SW480 (cell line): ENCODE measurements at regions not wholly inside any gene's neighbourhood (a gene's known extent, or its start where the extent isn't known, plus 50 kb on each side); places are given as distances from the start of the nearest gene placed in this dataset.

Experiments
- DNase-seq: peaks from one replicate; pipeline ENCODE4 v3.0.0-alpha.2; 2016; ENCODE audit warnings: low spot score

DNA sequence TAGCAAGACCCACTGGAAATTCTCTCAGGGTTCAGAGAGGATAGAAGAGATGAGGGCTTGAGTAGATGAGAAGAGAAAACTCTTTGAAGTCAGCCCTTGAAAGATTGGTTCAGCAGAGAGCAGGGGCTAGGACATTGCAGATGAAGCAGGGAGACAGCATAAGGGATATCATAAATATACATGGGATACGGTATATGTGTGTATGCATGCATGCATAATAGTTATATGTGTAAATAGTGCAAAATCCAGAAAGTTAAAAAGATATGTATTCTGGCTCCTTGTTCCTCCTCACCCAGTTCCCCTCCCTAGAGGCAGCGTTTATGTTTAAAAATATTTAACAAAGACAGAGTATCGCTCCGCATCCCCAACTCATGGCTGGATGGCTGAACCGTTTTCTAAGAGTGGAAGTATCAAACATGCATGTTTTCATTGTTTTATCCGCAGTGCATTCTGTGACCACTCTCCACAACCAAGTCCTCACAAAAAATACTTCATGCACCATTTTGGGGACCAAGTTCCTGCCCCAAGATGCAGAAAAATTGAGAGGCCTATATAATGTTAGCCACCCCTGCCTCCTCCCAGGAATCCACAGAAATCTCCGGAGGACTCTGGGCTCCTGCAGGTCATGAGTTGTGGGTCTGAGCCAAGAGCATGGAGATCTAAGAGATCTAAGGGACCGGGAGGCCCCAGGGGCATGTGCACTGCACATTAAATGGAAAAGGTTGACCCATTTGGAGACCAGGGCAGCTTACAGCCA, 119.5 kb downstream of the MTX3 start:
- DNase-seq: no peak

DNA sequence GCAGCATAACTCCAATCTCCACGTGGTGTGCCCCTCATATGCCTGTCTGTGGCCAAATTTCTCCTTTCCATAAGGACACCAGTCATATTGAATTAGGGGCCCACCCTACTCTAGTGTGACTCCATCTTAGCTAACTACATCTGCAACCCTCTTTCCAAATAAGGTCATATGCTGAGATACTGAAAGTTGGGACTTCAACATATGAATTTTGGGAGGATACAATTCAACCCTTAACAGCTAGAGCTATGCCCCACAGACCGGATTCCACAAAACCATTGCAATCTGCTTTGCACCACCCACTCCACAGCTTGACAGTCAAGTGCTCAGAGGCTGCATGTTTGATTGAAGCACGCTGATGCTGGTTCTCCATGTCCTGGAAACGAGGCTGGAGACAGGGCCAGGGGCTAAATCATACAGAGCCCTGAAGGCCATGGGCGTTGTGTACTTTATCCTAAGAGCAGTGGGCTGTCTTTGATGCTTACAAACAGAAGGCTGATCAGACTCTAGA, 122.8 kb downstream of the MTX3 start:
- DNase-seq: no peak

DNA sequence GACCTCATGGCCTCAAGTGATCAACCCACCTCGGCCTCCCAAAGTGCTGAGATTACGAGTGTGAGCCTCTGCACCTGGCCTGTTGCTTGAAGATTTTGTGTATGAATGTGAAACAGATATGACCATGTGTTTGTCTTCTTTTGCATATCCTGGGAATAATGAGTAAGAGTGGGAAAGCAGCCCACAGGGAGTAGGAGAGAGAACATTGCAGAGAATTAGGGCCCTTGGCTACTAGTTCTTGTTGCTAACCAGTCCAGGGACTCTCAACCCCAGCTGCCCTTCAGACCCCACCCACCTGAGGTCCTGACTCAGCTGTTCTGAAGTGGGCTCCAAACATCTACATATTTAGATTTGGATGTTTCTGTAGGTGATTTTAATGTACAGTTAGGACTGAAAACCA, 125.5 kb downstream of the MTX3 start:
- no peak for DNase-seq

DNA sequence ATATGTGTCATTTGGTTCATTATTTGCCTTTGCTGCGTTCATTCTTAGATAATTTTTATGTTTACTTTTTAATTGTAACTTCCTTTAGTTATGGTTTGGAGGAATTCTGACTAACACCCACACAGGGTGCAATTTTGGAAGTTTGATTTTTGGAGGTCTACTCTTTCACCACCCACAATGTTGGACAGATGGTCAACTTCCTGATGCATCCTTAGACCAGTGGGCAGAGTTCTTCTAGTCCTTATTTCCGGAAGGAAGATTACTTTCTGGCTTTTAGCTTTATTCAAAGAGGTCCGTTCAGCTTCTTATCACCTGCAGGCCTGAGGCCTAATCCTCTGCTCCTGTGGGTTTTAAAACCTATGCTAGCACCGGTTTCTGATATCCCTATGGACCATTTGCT, 126.7 kb downstream of the MTX3 start:
- DNase-seq: no peak

DNA sequence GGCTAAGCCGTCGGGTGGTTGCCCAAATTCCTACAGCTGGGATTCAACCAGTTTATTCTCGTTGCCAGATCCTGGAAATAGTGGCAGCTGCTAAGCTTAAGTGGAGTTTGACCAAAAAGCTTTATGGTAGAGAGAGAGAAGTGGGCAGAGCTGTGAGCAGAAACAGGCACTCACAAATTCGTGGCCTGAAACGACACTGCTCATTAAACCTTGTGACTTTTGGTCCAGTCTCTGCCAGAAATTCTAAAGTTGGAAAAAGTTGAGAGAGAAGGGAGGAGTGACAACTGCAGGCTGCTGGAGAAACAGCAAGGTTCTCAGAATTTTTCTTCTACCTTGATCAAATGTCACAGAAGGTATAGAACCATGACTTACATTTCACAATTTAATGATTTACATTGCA, 131.5 kb downstream of the MTX3 start:
- DNase-seq: no peak

DNA sequence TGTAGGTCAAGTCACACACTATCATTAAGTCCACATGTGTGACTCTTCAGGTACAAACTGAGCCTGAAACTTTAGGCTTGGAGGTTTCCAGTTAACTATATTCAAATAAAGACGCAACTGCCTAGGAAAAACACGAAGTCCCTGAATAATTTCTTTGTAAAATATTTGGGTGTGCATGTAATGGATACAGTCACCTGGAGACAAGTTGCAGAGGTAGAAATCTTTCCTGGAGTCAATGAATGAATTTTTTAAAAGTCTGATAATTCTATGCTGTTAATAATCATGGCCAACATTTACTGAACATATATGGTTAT, 132.7 kb downstream of the MTX3 start:
- no peak for DNase-seq

DNA sequence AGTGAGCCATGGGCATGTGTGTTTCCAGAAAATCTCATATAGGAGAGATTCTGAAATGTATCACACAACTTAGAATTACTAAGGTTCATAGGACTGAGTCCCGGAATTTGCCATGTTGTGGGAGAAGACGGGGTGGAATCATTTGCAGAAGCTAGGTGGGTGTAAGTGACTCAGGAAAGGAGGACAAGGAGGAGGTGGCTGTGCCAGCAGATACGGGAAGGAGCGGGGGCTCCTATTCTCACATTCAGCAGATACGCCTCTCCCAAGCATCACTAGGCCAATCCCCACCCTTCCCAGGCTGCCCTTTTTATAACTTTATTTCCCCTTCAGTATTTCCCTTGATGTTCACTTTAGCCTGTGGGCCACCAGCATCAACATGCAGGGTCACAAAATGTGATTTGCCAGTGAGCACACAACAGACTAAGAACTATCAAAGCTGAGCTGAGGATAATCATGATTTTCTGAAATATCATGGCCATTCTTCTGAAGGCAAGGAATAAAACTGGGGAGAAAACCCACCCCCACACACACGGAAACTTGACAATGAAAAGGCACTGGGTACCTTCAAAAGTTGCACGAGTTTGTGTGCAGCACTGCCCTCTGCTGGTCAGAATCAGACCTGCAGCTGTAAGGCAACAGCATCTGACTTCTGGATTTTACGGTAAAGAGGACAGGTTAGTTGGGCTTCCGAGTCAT, 133.2 kb downstream of the MTX3 start:
- peak; percentile 33 for DNase-seq

DNA sequence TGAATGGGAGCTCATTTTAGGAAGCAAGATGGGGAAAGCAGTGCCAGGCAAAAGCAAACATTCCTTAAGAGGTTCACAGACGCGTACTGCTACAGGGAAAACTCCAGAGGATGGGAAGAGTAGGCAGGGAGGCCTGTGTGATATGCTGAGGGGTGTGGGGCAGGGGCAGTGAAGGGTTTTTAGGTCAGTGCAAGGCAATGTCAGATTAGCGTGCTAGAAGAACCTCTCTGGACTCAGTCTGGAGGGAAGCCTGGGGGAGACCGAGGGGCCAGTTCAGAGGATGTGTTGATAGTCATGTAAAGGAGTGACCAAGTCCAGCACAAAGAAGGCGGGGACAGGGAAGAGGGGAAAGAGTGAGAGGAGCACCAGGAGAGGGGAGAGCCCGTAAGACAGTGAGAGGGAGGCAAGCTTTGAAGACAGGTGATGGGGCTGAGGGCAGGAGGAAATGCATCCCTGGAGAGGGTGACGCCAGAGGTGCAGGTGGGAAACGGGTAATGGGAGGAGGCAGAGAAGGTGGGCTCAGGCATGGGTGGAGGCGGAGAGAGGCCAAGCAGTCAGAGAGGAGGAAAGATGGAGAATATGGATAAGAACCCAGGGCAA, 134.5 kb downstream of the MTX3 start:
- no peak for DNase-seq

DNA sequence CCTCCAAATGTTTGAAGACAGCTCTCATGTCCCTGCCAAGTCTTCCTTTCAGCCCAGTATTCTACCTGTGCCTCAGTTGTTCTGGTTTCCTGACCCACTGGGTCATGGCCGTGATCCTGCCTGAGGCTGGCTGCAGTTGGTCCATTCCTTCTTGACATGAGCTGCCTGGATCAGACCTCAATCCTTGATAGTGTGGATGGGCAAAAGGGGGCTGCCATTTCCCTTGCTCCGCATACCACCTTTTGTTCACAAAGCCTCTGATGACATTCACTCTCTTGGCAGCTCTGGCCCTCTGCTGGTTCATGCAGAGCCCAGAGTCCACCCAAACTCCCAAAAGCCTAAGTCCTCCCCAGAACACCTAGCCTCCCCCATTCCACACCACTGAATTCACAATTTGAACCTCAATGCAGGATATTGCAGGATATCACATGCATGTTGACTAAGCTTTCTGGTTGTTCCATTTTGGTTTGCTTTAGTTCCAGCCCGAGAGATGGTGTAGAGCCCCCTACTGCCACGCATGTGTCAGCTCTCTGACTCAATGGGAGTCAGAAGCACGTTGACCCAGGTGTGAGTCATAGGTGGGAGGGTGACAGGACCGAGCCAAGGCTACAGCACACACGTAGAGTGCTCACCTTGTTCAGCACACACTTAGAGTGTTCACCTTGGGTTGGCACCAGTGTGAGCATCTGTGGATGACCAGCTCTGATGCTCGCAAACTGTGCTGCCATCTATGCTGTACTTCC, 137.2 kb downstream of the MTX3 start:
- peak; percentile 14 for DNase-seq

DNA sequence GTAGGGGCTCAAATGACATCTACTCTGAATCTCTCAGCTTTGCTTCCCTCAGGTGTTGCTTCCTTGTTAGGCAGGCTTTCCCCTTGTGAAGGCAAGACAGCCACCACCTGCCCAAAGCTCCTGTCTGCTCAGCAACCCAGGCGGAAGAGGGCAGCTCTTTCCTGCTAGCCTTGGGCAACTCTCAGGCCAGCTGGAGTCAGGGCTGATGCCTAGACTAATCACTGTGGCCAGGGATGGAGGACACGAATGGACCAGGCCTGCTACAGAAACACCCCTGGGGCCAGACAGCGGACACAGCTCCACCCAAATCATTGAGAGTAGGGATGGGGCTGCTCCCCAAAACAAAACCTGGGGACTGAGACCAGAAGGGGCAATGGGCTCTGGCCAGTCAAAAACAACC, 138.0 kb downstream of the MTX3 start:
- no peak for DNase-seq

DNA sequence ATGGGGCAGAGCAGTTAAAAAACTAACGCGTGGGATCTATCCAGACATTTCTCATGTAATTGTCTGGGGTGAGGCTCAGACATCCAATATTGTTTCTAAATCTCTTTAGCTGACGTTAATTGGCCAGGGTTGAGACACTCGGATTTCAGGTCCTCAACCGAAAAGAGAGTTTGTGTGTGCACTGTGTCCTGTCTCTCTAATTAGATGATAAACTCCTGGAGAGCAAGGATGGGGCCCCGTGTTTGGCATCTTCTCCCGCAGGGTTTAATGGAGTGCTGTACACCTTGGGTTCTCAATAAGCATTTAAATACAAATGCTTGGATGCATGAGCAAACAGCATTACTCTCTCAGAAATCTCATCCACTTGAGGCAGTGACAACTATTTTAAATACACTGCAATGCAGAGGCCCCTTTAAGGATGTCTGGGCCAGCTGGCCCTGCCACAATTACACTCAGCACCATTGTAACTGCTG, 139.6 kb downstream of the MTX3 start:
- DNase-seq: no peak

DNA sequence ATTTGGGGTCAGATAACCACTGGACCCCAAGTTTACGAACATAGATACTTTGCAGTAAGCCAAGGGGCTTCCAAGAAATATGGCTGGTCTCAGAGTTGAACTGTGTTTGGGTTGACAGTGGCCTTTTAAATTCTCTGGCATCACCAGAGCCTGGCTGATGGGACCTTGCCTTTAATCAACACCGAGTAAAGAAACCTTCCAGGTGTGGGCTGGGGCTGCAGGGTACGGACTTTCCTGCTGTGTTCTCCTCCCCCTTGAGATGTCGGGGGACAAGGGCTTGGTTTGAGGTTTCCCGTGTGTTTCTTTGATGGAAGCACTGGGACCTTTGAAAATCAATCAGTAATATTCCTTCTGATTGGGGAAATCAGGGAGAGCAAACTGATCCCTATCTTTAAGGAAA, 140.1 kb downstream of the MTX3 start:
- no peak for DNase-seq

DNA sequence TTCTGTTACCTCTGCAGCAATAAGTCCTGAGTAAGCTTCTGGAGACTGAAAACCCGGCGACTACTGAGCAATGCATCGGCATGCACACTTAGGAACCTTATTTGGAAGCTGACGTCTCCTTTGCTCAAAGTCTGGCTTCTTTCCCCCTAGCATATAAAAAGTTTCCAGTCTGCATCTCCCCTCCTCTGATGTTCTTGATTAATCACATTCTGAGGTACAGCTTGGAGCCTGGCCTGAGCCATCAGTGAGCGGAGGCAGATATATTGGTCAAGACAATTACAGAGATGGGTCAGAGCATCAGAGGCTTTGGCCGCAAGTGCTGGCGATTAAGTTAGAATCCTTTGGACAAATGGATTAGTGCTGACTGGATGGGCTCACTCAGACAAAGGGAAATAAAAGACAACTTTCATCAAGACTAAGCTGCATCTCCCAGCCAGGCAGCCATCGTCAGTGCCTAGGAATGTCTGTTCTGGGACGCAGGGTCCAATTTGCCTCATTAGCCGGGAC, 140.7 kb downstream of the MTX3 start:
- no peak for DNase-seq

DNA sequence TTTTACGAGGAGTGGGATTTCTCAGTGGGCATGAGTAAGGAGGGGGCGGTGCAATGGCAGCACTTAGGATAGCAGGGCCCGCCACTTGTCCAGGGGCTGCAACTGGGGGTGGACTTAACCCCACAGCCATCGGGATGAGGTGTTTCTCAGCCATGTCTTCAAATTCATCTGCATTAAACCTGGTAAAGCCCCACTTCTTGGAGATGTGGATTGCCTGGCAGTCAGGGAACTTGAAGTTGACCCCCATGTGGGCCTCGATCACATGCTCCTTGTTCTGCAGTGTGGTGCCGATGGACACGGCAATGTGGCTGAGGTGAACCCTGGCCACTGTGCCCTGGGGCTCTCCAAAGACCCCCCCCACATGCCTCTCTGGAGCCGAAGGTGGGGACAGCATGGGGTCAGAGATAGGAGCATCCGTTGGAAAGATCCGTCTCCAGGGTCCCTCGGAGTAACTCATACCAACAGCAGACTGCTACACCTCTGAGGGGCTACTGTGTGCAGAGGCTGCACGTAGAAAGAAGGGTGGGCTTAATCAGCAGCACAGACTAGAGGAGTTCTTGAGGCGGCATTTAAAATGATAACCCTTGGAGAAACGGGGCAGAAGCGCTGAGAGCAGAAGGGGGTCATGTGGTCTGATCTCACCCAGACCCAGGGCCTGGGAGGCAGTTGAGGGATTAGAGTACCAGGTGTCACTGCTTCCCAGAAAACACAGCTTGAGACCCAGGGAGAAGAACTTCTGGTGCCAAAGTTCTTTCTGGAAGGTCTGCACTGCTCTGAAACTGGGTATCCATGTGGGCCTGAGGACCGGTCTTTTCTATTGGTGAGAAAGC, 141.4 kb downstream of the MTX3 start:
- DNase-seq: no peak
